DND-41 (cell line): ENCODE measurements at regions not wholly inside any gene's neighbourhood (a gene's known extent, or its start where the extent isn't known, plus 50 kb on each side); places are given as distances from the start of the nearest gene placed in this dataset.

ENCODE experiments used
- ATAC-seq: fragments of 200-7000 bp; cut with Tn5 transposase; 3 replicates; pipeline ENCODE4 v1.9.1; 2021; ENCODE audit warnings: low read depth; ENCODE audit not compliant: insufficient read depth
- DNase-seq: peaks from one replicate; pipeline ENCODE4 v3.0.0-alpha.2; 2020
- H2AFZ ChIP-seq: 2 replicates; pipeline ENCODE4 v1.6.0; 2012; ENCODE audit warnings: low read depth, low read length
- H3K27ac ChIP-seq: 2 replicates; pipeline ENCODE4 v1.5.1; 2012; ENCODE audit warnings: low read length, inconsistent platforms
- H3K27me3 ChIP-seq: fragments of 200-600 bp; sonication (generic); 2 replicates; pipeline ENCODE4 v1.6.0; 2012; ENCODE audit warnings: low read length, mild to moderate bottlenecking, inconsistent platforms; ENCODE audit not compliant: insufficient read depth, poor library complexity
- H3K36me3 ChIP-seq: 2 replicates; pipeline ENCODE4 v1.5.1; 2012; ENCODE audit warnings: low read length, inconsistent platforms; ENCODE audit not compliant: insufficient read depth
- H3K4me1 ChIP-seq: 2 replicates; pipeline ENCODE4 v1.5.1; 2012; ENCODE audit warnings: mild to moderate bottlenecking, low read length; ENCODE audit not compliant: insufficient read depth
- H3K4me2 ChIP-seq: 2 replicates; pipeline ENCODE4 v1.6.0; 2012; ENCODE audit warnings: mild to moderate bottlenecking, moderate library complexity, low read length, inconsistent platforms; ENCODE audit not compliant: insufficient read depth
- H3K4me3 ChIP-seq, 2 experiments: fragments of 200-600 bp in 1 of 2; shearing (Covaris generic) in 1 of 2; 2 replicates each; pipeline ENCODE4 v1.5.1; 2012 to 2016; ENCODE audit warnings: inconsistent platforms in 2 of 2, low read length in 2 of 2, mild to moderate bottlenecking in 2 of 2, low read depth in 1 of 2, moderate library complexity in 1 of 2
- H3K79me2 ChIP-seq: 2 replicates; pipeline ENCODE4 v1.6.0; 2012; ENCODE audit warnings: low read length, inconsistent platforms; ENCODE audit not compliant: insufficient read depth
- H3K9ac ChIP-seq: 2 replicates; pipeline ENCODE4 v1.6.0; 2012; ENCODE audit warnings: low read depth, mild to moderate bottlenecking, inconsistent platforms, low read length, moderate library complexity
- H3K9me3 ChIP-seq: 2 replicates; pipeline ENCODE4 v1.5.1; 2012; ENCODE audit warnings: low read length, moderate library complexity, mild to moderate bottlenecking, inconsistent platforms; ENCODE audit not compliant: insufficient read depth, severe bottlenecking
- H4K20me1 ChIP-seq: 2 replicates; pipeline ENCODE4 v1.6.0; 2012; ENCODE audit warnings: low read length; ENCODE audit not compliant: insufficient read depth
- CTCF ChIP-seq: IDR thresholded peaks from 2 replicates; pipeline ENCODE4 v1.5.1; 2012; ENCODE audit warnings: borderline replicate concordance, low read length, moderate library complexity, mild to moderate bottlenecking; ENCODE audit not compliant: poor library complexity, severe bottlenecking; ENCODE audit errors: extremely low read depth
- EZH2 ChIP-seq: IDR thresholded peaks from 3 replicates; pipeline ENCODE4 v1.6.1; 2012; ENCODE audit warnings: borderline replicate concordance, low read depth, mild to moderate bottlenecking, moderate library complexity, low read length, inconsistent platforms; ENCODE audit not compliant: severe bottlenecking

- ATAC-seq, result no peak
- no peaks in the 10 kb centered on the region for H4K20me1 ChIP-seq
- no peak for DNase-seq
- peaks cover 28% of the 10 kb centered on the region for H3K4me1 ChIP-seq
- H3K4me2 ChIP-seq, result no peak overlapping the region
- no peak overlapping the region for H2AFZ ChIP-seq
- no peak overlapping the region for H3K4me3 ChIP-seq
- H3K9me3 ChIP-seq, result no peaks in the 10 kb centered on the region
- H3K36me3 ChIP-seq, result no peaks in the 10 kb centered on the region
- no peaks in the 10 kb centered on the region for H3K27me3 ChIP-seq
- H3K79me2 ChIP-seq, result no peaks in the 10 kb centered on the region
- TF ChIP-seq EZH2 (no peak), CTCF (no peak)
- no peak overlapping the region for H3K9ac ChIP-seq
- H3K27ac ChIP-seq, result no peak overlapping the region
Measured at GRCh38 chr12:75708802-75709201, 197.4 kb upstream of the KRR1 start.

GRCh38 chr12:75707983-75708382 lies 196.6 kb upstream of the KRR1 start:
- Histone ChIP-seq H3K9ac (no peak overlapping the region), H3K9me3 (no peaks in the 10 kb centered on the region), H2AFZ (no peak overlapping the region), H3K4me1 (peaks cover 32% of the 10 kb centered on the region), H3K27ac (no peak overlapping the region), H3K4me3 (no peak overlapping the region), H3K79me2 (no peaks in the 10 kb centered on the region), H3K4me2 (no peak overlapping the region), H3K36me3 (no peaks in the 10 kb centered on the region), H4K20me1 (no peaks in the 10 kb centered on the region), H3K27me3 (no peaks in the 10 kb centered on the region)
- no peak for ATAC-seq
- no peak for DNase-seq
- TF ChIP-seq EZH2, result no peak
- no peak for TF ChIP-seq CTCF

DNA sequence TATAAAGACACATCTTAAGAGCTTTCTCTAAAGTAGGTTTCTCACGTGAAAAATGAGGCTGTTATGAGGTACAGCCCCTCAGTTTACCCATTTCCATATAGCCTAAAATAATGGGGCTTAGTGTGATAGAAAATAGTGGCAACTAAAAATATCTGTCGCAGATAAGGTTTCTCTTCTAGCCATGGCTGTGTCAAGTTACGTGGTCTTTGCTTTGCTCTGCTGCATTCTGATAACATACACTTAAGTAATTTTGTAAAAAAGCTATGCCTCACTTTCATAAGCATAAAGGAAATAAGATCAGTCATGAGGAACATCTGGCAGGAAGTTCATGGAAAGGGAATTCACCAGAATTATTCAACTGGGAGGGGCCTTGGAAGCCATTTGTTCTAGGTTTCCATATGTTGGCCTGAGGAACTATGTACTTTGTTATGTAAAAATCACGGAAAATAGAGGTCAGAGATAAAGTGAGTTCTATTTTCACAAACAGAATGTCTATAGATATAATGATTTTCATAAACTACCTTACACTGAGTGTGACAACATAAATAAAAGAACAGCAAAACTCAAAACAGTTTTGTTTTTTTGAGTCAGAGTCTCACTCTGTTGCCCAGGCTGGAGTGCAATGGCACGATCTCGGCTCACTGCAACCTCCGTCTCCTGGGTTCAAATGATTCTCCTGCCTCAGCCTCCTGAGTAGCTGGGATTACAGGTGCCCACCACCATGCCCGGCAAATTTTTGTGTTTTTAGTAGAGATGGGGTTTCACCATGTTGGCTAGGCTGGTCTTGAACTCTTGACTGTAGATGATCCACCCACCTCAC lies 195.6 kb upstream of the KRR1 start:
- DNase-seq, result no peak
- H2AFZ ChIP-seq, result no peak overlapping the region
- H3K79me2 ChIP-seq, result no peaks in the 10 kb centered on the region
- H3K4me3 ChIP-seq, result no peak overlapping the region
- H3K36me3 ChIP-seq, result no peaks in the 10 kb centered on the region
- ATAC-seq, result no peak
- H4K20me1 ChIP-seq, result no peaks in the 10 kb centered on the region
- no peak overlapping the region for H3K27ac ChIP-seq
- no peaks in the 10 kb centered on the region for H3K27me3 ChIP-seq
- TF ChIP-seq EZH2 (no peak), CTCF (no peak)
- no peak overlapping the region for H3K9ac ChIP-seq
- H3K4me1 ChIP-seq, result peaks cover 32% of the 10 kb centered on the region
- no peaks in the 10 kb centered on the region for H3K9me3 ChIP-seq
- H3K4me2 ChIP-seq, result no peak overlapping the region
